NCI-H82 treated with DMSO at 0.1 percent for 48 hours (cell line): ENCODE measurements at regions not wholly inside any gene's neighbourhood (a gene's known extent, or its start where the extent isn't known, plus 50 kb on each side); places are given as distances from the start of the nearest gene placed in this dataset.

Experiments used
- DNase-seq: peaks from one replicate; lab custom pipeline; 2025; ENCODE audit not compliant: unreplicated experiment; lab: John Stamatoyannopoulos, UW

- DNase-seq: no peak
Observed at GRCh38 chr1:218705911-218706893, 361.1 kb downstream of the TGFB2 start.

GRCh38 chr1:218711001-218711400 is 365.9 kb downstream of the TGFB2 start:
- no peak for DNase-seq

- DNase-seq: no peak
Observed at GRCh38 chr1:218711884-218712674, 366.9 kb downstream of the TGFB2 start.

GRCh38 chr1:218712677-218713076 is 367.5 kb downstream of the TGFB2 start:
- no peak for DNase-seq

- no peak for DNase-seq
Observed at GRCh38 chr1:218715961-218716669, 371.0 kb downstream of the TGFB2 start.

GRCh38 chr1:218717575-218717974 is 372.4 kb downstream of the TGFB2 start:
- DNase-seq: no peak

GRCh38 chr1:218718206-218718605 is 373.1 kb downstream of the TGFB2 start:
- DNase-seq: no peak

GRCh38 chr1:218718977-218719376 is 373.8 kb downstream of the TGFB2 start:
- DNase-seq: no peak

GRCh38 chr1:218728898-218729565 is 383.9 kb downstream of the TGFB2 start:
- DNase-seq: no peak

GRCh38 chr1:218735436-218736032 is 390.4 kb downstream of the TGFB2 start:
- DNase-seq: no peak

GRCh38 chr1:218739426-218739825 is 394.3 kb downstream of the TGFB2 start:
- DNase-seq: no peak

- no peak for DNase-seq
Observed at GRCh38 chr1:218741852-218742251, 396.7 kb downstream of the TGFB2 start.

GRCh38 chr1:218742467-218743262 is 397.5 kb downstream of the TGFB2 start:
- DNase-seq: peak; percentile 21

GRCh38 chr1:218743861-218744505 is 398.8 kb downstream of the TGFB2 start:
- DNase-seq: no peak

GRCh38 chr1:218748071-218748470 is 402.9 kb downstream of the TGFB2 start:
- DNase-seq: no peak

- no peak for DNase-seq
Observed at GRCh38 chr1:218750216-218750970, 405.3 kb downstream of the TGFB2 start.

GRCh38 chr1:218751208-218751948 is 406.2 kb downstream of the TGFB2 start:
- DNase-seq: no peak

- DNase-seq: no peak
Observed at GRCh38 chr1:218752126-218752525, 407.0 kb downstream of the TGFB2 start.
